Posterior cingulate gyrus (tissue), 11 donors: ENCODE measurements at regions not wholly inside any gene's neighbourhood (a gene's known extent, or its start where the extent isn't known, plus 50 kb on each side); places are given as distances from the start of the nearest gene placed in this dataset.
"Not testable (repeated sequence)": the region's sequence is repeated elsewhere in the genome, so short reads cannot be mapped to it uniquely, and the experiment has no call there.

Experiments
- DNase-seq, 10 donors: peaks; one replicate each; pipeline versions ENCODE4 v3.0.0 to v3.0.0-alpha.2; 2020 to 2021; ENCODE audit warnings: mixed read lengths in 3 of 10
- intact Hi-C: fragments of 100-400 bp; cut with DNase I; formaldehyde crosslinking; loops from one replicate; pipeline ENCODE4 v1.15.1; 2023

DNA sequence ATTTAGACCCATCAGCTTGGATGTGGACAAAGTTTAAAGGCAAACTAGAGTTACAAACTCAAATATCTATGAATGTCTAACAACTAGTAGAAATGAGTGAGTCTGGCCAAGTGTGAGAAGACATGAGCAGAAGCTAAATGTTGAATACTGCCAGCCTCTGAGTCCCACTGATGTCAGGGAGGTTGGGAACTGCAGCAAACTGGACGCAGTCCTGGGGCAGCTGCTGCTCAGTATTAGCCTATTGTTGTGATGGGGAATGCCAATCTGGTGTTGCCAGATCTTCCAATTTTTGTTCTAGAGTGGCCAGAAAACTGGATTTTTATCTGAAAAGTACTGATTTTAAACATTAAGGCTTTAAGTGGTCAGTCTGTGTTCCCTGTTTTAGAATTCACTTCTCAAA, 770.4 kb upstream of the STXBP6 start:
- intact Hi-C loops: no loop called here
- peak in 3 of 10 donors; percentile 23 to 52 (median 51) for DNase-seq

DNA sequence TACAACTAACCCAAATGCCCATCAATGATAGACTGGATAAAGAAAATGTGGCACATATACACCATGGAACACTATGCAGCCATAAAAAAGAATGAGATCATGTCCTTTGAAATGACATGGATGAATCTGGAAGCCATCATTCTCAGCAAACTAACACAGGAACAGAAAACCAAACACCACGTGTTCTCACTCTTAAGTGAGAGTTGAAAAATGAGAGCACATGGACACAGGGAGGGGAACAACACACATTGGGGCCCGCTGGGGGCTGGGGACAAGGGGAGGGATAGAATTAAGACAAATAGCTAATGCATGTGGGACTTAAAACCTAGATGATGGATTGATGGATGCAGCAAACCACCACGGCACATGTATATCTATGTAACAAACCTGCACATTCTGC, 764.7 kb upstream of the STXBP6 start:
- intact Hi-C loops, DNase-seq: not testable (repeated sequence)

DNA sequence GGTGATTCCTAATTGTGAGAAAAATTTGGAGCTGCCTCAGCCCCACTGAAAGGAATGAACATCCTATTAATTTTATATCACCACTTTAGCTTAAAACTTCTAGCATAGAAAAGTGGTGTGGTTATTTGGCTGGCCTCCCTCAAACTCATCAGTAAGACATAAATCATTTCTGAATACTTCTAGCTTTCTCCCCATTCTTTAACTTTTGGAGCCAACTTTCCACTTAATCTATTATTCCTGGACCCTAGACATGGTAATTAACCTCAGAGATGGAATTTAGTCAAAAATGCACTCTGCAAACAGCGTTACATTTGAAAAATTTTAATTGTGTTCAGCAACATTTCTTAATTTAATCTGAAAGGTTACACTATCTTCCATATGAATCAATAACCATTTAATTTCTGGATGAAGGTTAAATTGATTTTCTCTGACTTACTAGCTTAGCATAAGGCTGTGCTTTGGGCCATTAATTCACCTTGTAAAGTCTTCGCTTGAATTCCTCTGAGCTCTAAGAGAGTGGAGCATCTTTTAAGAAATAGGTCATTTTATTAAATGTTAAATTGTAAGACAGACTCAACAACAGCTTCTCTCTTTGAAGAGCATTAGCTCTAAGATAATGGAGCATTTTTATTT, 753.6 kb upstream of the STXBP6 start:
- intact Hi-C loops: no loop called here
- no peak for DNase-seq

DNA sequence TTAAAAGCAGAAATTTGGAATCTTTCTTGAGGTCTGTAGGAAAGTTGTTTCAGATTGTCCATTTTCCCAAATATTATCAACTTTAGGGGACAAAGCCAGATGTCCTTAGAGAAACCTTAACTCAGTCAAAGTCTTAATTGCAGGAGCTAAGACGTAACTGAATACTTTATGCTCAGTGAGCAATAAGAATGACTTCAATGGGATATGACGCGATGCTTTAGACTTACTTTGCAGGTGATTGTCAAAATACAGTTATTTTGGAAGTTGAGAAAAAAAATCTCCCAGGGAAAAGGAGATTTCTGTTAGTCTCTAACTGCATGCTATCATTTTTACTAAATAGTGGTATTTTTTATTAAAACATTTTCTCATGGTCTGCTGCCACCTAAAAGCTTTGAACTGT, 750.9 kb upstream of the STXBP6 start:
- DNase-seq: no peak
- intact Hi-C loops: no loop called here

DNA sequence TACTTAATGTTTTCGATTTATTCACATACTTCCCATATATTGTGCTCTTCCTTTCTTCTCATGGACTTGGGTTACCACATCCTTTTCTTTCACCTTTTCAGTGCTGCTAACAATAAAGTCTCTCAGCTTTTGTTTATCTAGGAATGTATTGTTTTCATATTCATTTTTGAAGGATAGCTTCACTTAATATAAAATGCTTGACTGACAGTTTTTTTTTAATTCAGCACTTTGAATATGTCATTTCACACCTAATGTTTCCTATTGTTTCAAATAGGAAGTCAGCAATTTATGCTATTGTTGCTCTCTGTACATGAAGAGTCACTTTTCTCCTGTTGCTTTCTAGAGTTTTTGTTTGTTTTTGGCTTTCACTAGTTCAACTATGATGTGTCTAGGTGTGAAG, 738.3 kb upstream of the STXBP6 start:
- intact Hi-C loops: no loop called here
- DNase-seq: no peak

DNA sequence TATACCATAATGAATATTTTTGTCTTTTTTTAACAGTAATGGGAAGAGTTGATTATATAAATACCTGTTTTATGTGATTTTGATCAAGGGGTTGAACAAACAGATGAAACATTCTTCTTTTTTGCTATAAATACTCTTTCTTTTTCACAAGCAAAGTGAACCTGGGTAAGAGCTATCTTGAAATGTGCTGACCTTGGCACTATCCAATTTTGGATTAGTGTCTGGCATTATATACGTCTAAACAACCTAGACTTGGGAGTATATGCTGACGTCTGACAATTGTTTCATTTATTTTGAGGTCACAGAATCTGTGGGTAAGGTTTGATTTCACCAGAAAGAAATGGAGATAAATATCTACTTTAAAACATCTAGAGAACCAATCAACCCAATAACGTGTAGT, 716.0 kb upstream of the STXBP6 start:
- no peak for DNase-seq

DNA sequence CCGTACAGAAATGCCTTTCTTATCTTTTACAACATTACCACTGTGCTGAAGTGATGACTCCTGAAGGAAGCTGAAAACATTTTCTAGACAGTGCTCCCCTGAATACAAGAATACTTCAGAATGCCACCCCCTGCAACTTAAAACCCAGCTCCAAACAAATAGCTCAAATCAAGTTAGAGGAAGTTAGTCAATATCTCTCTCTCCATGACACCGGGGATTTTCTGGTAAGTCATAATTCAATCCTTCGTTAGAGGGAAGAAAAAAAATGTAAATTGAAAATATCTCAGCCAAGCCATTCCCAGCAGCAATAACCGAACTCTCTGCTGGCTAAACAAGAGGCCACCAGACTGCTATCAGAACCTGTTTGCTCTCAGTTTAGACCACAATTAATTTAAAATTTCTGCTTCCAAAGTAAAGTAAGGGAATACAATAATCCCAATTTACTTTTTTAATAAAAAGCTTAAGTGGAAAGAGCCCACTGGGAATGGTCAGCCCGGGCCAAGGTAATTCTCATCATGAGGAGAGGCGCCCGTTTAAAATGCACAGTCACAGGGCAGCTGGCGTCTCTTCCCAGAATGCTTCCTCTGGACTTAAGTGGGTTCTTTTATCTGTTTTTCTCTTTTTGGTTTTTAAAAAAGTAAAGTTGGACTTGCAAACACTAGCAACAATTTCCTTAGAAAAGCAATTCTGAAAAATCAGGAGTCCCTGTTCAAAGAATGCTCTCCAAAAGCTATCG, 710.1 kb upstream of the STXBP6 start:
- intact Hi-C loops: no loop called here
- no peak for DNase-seq

More for the DNA sequence above, 716.0 kb upstream of the STXBP6 start:
- intact Hi-C loops: no loop called here

DNA sequence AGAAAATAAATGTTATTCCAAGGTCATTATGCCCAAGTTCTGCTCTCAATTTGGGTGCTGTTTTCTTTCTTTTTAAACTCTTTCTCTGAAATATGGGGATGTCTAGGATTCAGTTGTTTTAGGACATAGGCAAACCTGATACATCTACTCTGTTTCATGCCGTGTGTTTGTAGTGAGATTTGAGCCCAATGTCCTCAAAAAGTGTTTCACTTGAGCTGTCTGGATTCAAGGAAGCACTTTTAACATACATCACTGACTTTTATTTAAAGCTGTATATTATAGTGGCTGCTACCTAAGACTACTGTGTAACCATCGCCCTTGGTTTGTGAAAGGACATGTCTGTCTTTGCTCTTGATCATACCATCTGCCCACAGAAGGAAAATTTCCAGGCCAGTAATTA, 709.3 kb upstream of the STXBP6 start:
- intact Hi-C loops: no loop called here
- no peak for DNase-seq

DNA sequence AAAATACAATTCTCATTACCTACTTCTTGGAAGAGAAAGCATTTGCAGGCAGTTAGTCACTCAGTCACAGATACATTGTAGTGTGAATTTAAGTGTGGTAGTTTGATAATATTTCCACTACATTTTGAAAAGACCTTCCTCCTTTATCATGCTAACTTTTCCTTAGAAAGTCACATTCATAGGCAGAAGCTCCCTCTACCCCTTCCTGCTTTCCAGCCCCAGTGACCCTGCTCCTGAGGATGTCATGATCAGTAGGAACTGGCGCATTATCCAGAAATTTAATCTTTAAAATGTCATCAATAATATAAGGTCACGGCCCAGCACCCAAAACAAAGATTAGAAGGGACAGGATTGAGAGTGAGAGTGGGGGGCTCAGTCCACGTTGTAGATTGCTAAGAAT, 707.4 kb upstream of the STXBP6 start:
- DNase-seq: no peak
- intact Hi-C loops: no loop called here

DNA sequence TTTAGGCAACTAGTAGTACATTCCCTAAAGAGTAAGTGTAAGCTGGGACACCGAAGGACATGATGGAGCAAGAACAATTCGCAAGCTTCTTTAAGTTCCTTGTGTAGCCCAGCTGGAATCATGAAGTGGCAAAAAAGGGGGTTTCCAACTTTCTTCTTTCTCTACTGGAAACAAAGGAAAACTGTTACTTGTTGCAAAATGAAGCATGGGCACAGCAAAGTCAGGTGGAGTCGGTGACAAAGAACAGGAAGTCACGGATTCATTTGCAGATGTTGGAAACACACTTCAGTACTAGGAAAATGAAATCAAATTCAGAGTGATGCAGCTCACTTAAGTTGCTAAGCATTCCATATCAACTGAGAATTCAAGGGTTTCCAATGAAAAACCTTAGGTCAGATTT, 706.9 kb upstream of the STXBP6 start:
- no peak for DNase-seq
- intact Hi-C loops: no loop called here

DNA sequence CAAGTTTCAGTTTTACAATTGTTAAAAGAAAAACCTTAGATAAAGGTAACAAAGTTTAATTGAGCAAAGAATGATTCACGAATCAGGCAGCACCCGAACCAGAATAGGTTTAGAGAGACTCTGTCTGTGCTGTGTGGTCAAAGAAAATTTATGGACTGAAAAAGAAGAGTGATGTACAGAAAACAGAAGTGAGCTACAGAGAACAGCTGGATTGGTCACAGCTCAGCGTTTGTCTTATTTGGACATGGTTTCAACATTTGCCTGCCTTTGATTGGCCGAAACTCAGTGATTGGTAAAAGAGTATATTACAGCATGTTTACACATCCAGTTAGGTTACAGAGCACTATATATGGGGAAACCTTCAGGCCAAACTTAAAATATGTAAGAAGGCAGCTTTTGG, 703.2 kb upstream of the STXBP6 start:
- intact Hi-C loops: no loop called here
- DNase-seq: no peak

DNA sequence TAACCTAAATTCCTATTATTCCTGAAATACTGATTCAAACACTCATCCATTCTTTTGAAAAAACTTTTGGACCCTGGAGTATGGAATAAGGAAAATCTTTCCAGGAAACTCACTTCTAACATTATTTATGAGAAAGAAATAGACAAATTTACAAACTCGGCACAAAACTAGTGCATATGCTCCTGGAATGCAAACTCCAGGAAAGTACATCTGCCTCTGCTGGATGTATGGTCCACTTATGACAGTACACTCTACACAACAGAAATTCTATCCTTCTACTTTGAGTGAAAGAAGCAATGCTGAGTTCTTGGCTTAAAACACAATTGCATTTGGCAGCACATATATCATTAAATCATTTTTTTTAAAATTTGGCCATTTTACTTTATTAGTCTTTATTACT, 700.5 kb upstream of the STXBP6 start:
- no peak for DNase-seq
- intact Hi-C loops: no loop called here
